Keratinocyte (primary cell): ENCODE measurements at regions not wholly inside any gene's neighbourhood (a gene's known extent, or its start where the extent isn't known, plus 50 kb on each side); places are given as distances from the start of the nearest gene placed in this dataset.

Source experiments
- DNase-seq: peaks from one replicate; pipeline ENCODE4 v3.0.0-alpha.2; 2011; ENCODE audit warnings: low read depth, missing footprints, low spot score
- FAIRE-seq: peaks from 2 replicates; lab custom pipeline; 2011; peaks lifted over from hg19 to GRCh38; lab: Jason Lieb, UNC
- H2AFZ ChIP-seq: 2 replicates; pipeline ENCODE4 v1.6.0; 2012; ENCODE audit warnings: low read length, control low read depth, inconsistent platforms; ENCODE audit not compliant: control insufficient read depth
- H3K27ac ChIP-seq: 2 replicates; pipeline ENCODE4 v1.5.1; 2011; ENCODE audit warnings: low read length; ENCODE audit not compliant: control insufficient read depth, insufficient read depth
- H3K27me3 ChIP-seq: 3 replicates; pipeline ENCODE4 v1.6.0; 2011; ENCODE audit warnings: low read length; ENCODE audit not compliant: control insufficient read depth, insufficient read depth; ENCODE audit errors: extremely low read depth
- H3K36me3 ChIP-seq, 2 experiments: 2 replicates in 1 of 2; 3 replicates in 1 of 2; pipeline ENCODE4 v1.5.1; 2011; ENCODE audit warnings: low read length in 2 of 2, mild to moderate bottlenecking in 1 of 2; ENCODE audit not compliant: control insufficient read depth in 2 of 2, insufficient read depth in 2 of 2; ENCODE audit errors: extremely low read depth in 1 of 2
- H3K4me1 ChIP-seq: 3 replicates; pipeline ENCODE4 v1.5.1; 2011; ENCODE audit warnings: low read length; ENCODE audit not compliant: control insufficient read depth, insufficient read depth; ENCODE audit errors: extremely low read depth
- H3K4me2 ChIP-seq: 3 replicates; pipeline ENCODE4 v1.6.0; 2011; ENCODE audit warnings: low read depth, low read length; ENCODE audit not compliant: control insufficient read depth, insufficient read depth; ENCODE audit errors: extremely low read depth
- H3K4me3 ChIP-seq, 3 experiments: fragments of 200-600 bp in 1 of 3; sonication (generic) in 1 of 3; 2 replicates in 2 of 3; 3 replicates in 1 of 3; pipeline ENCODE4 v1.5.1; 2011 to 2016; ENCODE audit warnings: low read length in 3 of 3, mild to moderate bottlenecking in 3 of 3, control low read depth in 2 of 3, inconsistent platforms in 1 of 3, low read depth in 1 of 3, mixed read lengths in 1 of 3, mixed run types in 1 of 3, moderate library complexity in 1 of 3; ENCODE audit not compliant: control insufficient read depth in 2 of 3, insufficient read depth in 2 of 3; ENCODE audit errors: extremely low read depth in 1 of 3
- H3K79me2 ChIP-seq: 2 replicates; pipeline ENCODE4 v1.6.0; 2012; ENCODE audit warnings: low read length; ENCODE audit not compliant: control insufficient read depth, insufficient read depth
- H3K9ac ChIP-seq: 3 replicates; pipeline ENCODE4 v1.6.0; 2011; ENCODE audit warnings: low read length; ENCODE audit not compliant: control insufficient read depth, insufficient read depth; ENCODE audit errors: extremely low read depth
- H3K9me1 ChIP-seq: 3 replicates; pipeline ENCODE4 v1.6.0; 2011; ENCODE audit warnings: low read length; ENCODE audit not compliant: control insufficient read depth, insufficient read depth; ENCODE audit errors: extremely low read depth
- H3K9me3 ChIP-seq: 2 replicates; pipeline ENCODE4 v1.5.1; 2012; ENCODE audit warnings: low read depth, low read length; ENCODE audit not compliant: control insufficient read depth
- H4K20me1 ChIP-seq: 3 replicates; pipeline ENCODE4 v1.6.0; 2011; ENCODE audit warnings: low read length; ENCODE audit not compliant: control insufficient read depth, insufficient read depth; ENCODE audit errors: extremely low read depth
- CTCF ChIP-seq, 3 experiments: IDR thresholded peaks in 1 of 3; conservative IDR thresholded peaks in 1 of 3; optimal IDR thresholded peaks in 1 of 3; 2 replicates in 2 of 3; 3 replicates in 1 of 3; pipeline versions ENCODE3 to v1.5.1; 2011; ENCODE audit warnings: low read length in 3 of 3, mild to moderate bottlenecking in 3 of 3, moderate library complexity in 2 of 3, control low read depth in 1 of 3, inconsistent platforms in 1 of 3; ENCODE audit not compliant: insufficient read depth in 2 of 3; ENCODE audit errors: extremely low read depth in 1 of 3
- EZH2 ChIP-seq: IDR thresholded peaks from one replicate; pipeline ENCODE4 v1.6.1; 2012; ENCODE audit warnings: inconsistent platforms, mild to moderate bottlenecking, low read length, moderate library complexity
- dilution Hi-C: fragments of 300-500 bp; cut with MboI; formaldehyde crosslinking; loops from one replicate; pipeline ENCODE4 v1.7.0; 2020; ENCODE audit warnings: low sequenced_read_pairs; ENCODE audit not compliant: extremely low pct_ligation_motif_present

- Histone ChIP-seq H3K4me3 (no peak overlapping the region), H3K9me1 (no peaks in the 10 kb centered on the region), H3K27ac (no peak overlapping the region), H3K4me1 (no peaks in the 10 kb centered on the region), H3K36me3 (no peaks in the 10 kb centered on the region), H3K9ac (no peak overlapping the region), H3K4me2 (no peak overlapping the region), H3K79me2 (no peaks in the 10 kb centered on the region), H3K9me3 (no peaks in the 10 kb centered on the region), H4K20me1 (no peaks in the 10 kb centered on the region), H3K27me3 (peaks cover 14% of the 10 kb centered on the region), H2AFZ (no peak overlapping the region)
- DNase-seq = no peak
- no peak for FAIRE-seq
- dilution Hi-C loops = no loop called here
- TF ChIP-seq EZH2 = no peak
- no peak for TF ChIP-seq CTCF (optimal IDR thresholded peaks at IDR 0.05 in 1 of 3, IDR thresholded peaks at IDR 0.05 in 1 of 3, conservative IDR thresholded peaks at IDR 0.05 in 1 of 3; ENCODE audit: extremely low read depth in 1 of 3, insufficient read depth in 2 of 3, low read length in 3 of 3)
These were observed 417.2 kb upstream of the SULF2 start for GRCh38 chr20:48202334-48203113.

GRCh38 chr20:48201885-48202284 is 416.6 kb upstream of the SULF2 start:
- Histone ChIP-seq H3K4me1 (no peaks in the 10 kb centered on the region), H3K9me3 (no peaks in the 10 kb centered on the region), H2AFZ (no peak overlapping the region), H3K79me2 (no peaks in the 10 kb centered on the region), H4K20me1 (no peaks in the 10 kb centered on the region), H3K4me2 (no peak overlapping the region), H3K9me1 (no peaks in the 10 kb centered on the region), H3K4me3 (no peak overlapping the region), H3K36me3 (no peaks in the 10 kb centered on the region), H3K27me3 (peaks cover 20% of the 10 kb centered on the region), H3K9ac (no peak overlapping the region), H3K27ac (no peak overlapping the region)
- TF ChIP-seq EZH2 (no peak), CTCF (optimal IDR thresholded peaks at IDR 0.05 in 1 of 3, IDR thresholded peaks at IDR 0.05 in 1 of 3, conservative IDR thresholded peaks at IDR 0.05 in 1 of 3; ENCODE audit: extremely low read depth in 1 of 3, insufficient read depth in 2 of 3, low read length in 3 of 3) (no peak)
- dilution Hi-C loops = no loop called here
- DNase-seq (no peak), FAIRE-seq (no peak)
